WTC11 (cell line): ENCODE measurements at regions not wholly inside any gene's neighbourhood (a gene's known extent, or its start where the extent isn't known, plus 50 kb on each side); places are given as distances from the start of the nearest gene placed in this dataset.

Experiments used
- ESRRA ChIP-seq: sonication (generic); formaldehyde crosslinking; IDR thresholded peaks from 2 replicates; pipeline ENCODE4 v1.8.1; 2022; ENCODE audit warnings: mild to moderate bottlenecking, missing genetic modification reagents, borderline replicate concordance
- SMAD3 ChIP-seq: sonication (generic); formaldehyde crosslinking; IDR thresholded peaks from 2 replicates; pipeline ENCODE4 v1.8.0; 2022; ENCODE audit warnings: missing genetic modification reagents, mild to moderate bottlenecking, borderline replicate concordance
- ZNF138 ChIP-seq: sonication (generic); formaldehyde crosslinking; conservative IDR thresholded peaks from 2 replicates; pipeline ENCODE4 v1.8.1; 2022; ENCODE audit warnings: mild to moderate bottlenecking, moderate library complexity, missing genetic modification reagents
- TF ChIP-seq, protein P1 (sequence below): fragments of 200-600 bp; IDR thresholded peaks from 2 replicates; pipeline ENCODE4 v1.8.0; 2022; ENCODE audit warnings: antibody characterized with exemption
- TF ChIP-seq, protein P2 (sequence below): sonication (generic); formaldehyde crosslinking; IDR thresholded peaks from 2 replicates; pipeline ENCODE4 v1.8.0; 2023; ENCODE audit warnings: missing genetic modification reagents
- TF ChIP-seq, protein P3 (sequence below): sonication (generic); formaldehyde crosslinking; IDR thresholded peaks from 2 replicates; pipeline ENCODE4 v1.8.1; 2022; ENCODE audit warnings: low read depth, missing genetic modification reagents, borderline replicate concordance

DNA sequence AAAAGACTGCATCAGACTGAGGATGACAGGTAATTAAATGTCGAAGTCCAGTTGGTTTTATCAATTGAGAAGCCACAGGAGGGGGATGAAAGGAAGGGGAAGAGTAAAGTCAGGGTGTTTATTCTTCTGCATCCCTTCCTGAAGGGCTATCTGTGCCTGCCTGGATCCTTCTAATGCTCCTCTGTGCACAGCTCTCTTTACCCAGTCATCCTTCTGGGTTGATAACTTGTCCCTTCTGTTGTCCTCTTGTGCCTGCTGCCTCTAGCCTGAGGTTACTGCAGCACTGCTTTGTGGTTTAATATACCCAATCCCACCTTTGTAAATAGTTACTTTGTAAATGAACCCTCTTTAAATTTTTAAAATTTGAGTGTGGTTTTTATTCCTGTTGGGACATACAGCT lies 1127.3 kb downstream of the EPHA7 start:
- TF ChIP-seq, protein P1, sequence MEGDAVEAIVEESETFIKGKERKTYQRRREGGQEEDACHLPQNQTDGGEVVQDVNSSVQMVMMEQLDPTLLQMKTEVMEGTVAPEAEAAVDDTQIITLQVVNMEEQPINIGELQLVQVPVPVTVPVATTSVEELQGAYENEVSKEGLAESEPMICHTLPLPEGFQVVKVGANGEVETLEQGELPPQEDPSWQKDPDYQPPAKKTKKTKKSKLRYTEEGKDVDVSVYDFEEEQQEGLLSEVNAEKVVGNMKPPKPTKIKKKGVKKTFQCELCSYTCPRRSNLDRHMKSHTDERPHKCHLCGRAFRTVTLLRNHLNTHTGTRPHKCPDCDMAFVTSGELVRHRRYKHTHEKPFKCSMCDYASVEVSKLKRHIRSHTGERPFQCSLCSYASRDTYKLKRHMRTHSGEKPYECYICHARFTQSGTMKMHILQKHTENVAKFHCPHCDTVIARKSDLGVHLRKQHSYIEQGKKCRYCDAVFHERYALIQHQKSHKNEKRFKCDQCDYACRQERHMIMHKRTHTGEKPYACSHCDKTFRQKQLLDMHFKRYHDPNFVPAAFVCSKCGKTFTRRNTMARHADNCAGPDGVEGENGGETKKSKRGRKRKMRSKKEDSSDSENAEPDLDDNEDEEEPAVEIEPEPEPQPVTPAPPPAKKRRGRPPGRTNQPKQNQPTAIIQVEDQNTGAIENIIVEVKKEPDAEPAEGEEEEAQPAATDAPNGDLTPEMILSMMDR: no peak
- TF ChIP-seq ZNF138 (CRISPR knock-in tag): no peak
- TF ChIP-seq ESRRA (CRISPR knock-in tag): no peak
- no peak for TF ChIP-seq SMAD3
- TF ChIP-seq, protein P2, sequence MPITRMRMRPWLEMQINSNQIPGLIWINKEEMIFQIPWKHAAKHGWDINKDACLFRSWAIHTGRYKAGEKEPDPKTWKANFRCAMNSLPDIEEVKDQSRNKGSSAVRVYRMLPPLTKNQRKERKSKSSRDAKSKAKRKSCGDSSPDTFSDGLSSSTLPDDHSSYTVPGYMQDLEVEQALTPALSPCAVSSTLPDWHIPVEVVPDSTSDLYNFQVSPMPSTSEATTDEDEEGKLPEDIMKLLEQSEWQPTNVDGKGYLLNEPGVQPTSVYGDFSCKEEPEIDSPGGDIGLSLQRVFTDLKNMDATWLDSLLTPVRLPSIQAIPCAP (CRISPR knock-in tag): no peak
- TF ChIP-seq, protein P3, sequence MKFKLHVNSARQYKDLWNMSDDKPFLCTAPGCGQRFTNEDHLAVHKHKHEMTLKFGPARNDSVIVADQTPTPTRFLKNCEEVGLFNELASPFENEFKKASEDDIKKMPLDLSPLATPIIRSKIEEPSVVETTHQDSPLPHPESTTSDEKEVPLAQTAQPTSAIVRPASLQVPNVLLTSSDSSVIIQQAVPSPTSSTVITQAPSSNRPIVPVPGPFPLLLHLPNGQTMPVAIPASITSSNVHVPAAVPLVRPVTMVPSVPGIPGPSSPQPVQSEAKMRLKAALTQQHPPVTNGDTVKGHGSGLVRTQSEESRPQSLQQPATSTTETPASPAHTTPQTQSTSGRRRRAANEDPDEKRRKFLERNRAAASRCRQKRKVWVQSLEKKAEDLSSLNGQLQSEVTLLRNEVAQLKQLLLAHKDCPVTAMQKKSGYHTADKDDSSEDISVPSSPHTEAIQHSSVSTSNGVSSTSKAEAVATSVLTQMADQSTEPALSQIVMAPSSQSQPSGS: no peak
